GM23338 (cell line): ENCODE measurements at regions not wholly inside any gene's neighbourhood (a gene's known extent, or its start where the extent isn't known, plus 50 kb on each side); places are given as distances from the start of the nearest gene placed in this dataset.

Experiments used
- CTCF ChIP-seq, 2 experiments: fragments of 200-600 bp in 1 of 2; sonication (generic) in 1 of 2; conservative IDR thresholded peaks; 2 replicates each; pipeline versions ENCODE4 v1.5.1 to v1.6.1; 2016 to 2017; ENCODE audit warnings: antibody characterized with exemption in 2 of 2, low read depth in 2 of 2, mild to moderate bottlenecking in 2 of 2, moderate library complexity in 1 of 2
- EZH2 ChIP-seq: fragments of 200-600 bp; sonication (generic); IDR thresholded peaks from one replicate; pipeline ENCODE4 v1.8.0; 2017; ENCODE audit warnings: antibody characterized with exemption, mild to moderate bottlenecking, low read depth; ENCODE audit not compliant: unreplicated experiment
- EZH2phosphoT487 ChIP-seq: fragments of 200-600 bp; sonication (generic); IDR thresholded peaks from one replicate; pipeline ENCODE4 v1.8.1; 2018; ENCODE audit warnings: antibody characterized with exemption; ENCODE audit not compliant: unreplicated experiment
- JUNB ChIP-seq: IDR thresholded peaks from one replicate; pipeline ENCODE4 v1.6.1; 2016; ENCODE audit warnings: antibody characterized with exemption; ENCODE audit not compliant: unreplicated experiment
- NANOG ChIP-seq: IDR thresholded peaks from 2 replicates; pipeline ENCODE4 v1.6.1; 2016; ENCODE audit warnings: antibody characterized with exemption, borderline replicate concordance
- POLR2AphosphoS5 ChIP-seq: IDR thresholded peaks from 2 replicates; pipeline ENCODE4 v1.6.1; 2016; ENCODE audit warnings: antibody characterized with exemption, low read depth
- STAT1 ChIP-seq: IDR thresholded peaks from one replicate; pipeline ENCODE4 v1.6.1; 2016; ENCODE audit warnings: antibody characterized with exemption; ENCODE audit not compliant: unreplicated experiment
- ZNF331 ChIP-seq: fragments of 250-450 bp; sonication (Bioruptor Pico); IDR thresholded peaks from 2 replicates; pipeline ENCODE4 v1.5.0; 2020; ENCODE audit warnings: low read depth, mild to moderate bottlenecking, moderate library complexity
- TF ChIP-seq, protein P1 (sequence below): fragments of 250-450 bp; sonication (Bioruptor Pico); IDR thresholded peaks from 2 replicates; pipeline ENCODE4 v1.5.0; 2020; ENCODE audit warnings: mild to moderate bottlenecking, moderate library complexity
- TF ChIP-seq, protein P2 (sequence below): IDR thresholded peaks from one replicate; pipeline ENCODE4 v1.6.1; 2018; ENCODE audit warnings: antibody characterized with exemption; ENCODE audit not compliant: unreplicated experiment

GRCh38 chr7:35463751-35464150, 209.9 kb upstream of the TBX20 start (continued):
- TF ChIP-seq, protein P1, sequence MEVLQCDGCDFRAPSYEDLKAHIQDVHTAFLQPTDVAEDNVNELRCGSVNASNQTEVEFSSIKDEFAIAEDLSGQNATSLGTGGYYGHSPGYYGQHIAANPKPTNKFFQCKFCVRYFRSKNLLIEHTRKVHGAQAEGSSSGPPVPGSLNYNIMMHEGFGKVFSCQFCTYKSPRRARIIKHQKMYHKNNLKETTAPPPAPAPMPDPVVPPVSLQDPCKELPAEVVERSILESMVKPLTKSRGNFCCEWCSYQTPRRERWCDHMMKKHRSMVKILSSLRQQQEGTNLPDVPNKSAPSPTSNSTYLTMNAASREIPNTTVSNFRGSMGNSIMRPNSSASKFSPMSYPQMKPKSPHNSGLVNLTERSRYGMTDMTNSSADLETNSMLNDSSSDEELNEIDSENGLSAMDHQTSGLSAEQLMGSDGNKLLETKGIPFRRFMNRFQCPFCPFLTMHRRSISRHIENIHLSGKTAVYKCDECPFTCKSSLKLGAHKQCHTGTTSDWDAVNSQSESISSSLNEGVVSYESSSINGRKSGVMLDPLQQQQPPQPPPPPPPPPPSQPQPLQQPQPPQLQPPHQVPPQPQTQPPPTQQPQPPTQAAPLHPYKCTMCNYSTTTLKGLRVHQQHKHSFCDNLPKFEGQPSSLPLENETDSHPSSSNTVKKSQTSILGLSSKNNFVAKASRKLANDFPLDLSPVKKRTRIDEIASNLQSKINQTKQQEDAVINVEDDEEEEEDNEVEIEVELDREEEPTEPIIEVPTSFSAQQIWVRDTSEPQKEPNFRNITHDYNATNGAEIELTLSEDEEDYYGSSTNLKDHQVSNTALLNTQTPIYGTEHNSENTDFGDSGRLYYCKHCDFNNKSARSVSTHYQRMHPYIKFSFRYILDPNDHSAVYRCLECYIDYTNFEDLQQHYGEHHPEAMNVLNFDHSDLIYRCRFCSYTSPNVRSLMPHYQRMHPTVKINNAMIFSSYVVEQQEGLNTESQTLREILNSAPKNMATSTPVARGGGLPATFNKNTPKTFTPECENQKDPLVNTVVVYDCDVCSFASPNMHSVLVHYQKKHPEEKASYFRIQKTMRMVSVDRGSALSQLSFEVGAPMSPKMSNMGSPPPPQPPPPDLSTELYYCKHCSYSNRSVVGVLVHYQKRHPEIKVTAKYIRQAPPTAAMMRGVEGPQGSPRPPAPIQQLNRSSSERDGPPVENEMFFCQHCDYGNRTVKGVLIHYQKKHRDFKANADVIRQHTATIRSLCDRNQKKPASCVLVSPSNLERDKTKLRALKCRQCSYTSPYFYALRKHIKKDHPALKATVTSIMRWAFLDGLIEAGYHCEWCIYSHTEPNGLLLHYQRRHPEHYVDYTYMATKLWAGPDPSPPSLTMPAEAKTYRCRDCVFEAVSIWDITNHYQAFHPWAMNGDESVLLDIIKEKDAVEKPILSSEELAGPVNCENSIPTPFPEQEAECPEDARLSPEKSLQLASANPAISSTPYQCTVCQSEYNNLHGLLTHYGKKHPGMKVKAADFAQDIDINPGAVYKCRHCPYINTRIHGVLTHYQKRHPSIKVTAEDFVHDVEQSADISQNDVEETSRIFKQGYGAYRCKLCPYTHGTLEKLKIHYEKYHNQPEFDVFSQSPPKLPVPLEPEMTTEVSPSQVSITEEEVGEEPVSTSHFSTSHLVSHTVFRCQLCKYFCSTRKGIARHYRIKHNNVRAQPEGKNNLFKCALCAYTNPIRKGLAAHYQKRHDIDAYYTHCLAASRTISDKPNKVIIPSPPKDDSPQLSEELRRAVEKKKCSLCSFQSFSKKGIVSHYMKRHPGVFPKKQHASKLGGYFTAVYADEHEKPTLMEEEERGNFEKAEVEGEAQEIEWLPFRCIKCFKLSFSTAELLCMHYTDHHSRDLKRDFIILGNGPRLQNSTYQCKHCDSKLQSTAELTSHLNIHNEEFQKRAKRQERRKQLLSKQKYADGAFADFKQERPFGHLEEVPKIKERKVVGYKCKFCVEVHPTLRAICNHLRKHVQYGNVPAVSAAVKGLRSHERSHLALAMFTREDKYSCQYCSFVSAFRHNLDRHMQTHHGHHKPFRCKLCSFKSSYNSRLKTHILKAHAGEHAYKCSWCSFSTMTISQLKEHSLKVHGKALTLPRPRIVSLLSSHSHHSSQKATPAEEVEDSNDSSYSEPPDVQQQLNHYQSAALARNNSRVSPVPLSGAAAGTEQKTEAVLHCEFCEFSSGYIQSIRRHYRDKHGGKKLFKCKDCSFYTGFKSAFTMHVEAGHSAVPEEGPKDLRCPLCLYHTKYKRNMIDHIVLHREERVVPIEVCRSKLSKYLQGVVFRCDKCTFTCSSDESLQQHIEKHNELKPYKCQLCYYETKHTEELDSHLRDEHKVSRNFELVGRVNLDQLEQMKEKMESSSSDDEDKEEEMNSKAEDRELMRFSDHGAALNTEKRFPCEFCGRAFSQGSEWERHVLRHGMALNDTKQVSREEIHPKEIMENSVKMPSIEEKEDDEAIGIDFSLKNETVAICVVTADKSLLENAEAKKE (CRISPR knock-in tag) = no peak
- TF ChIP-seq EZH2phosphoT487 (no peak), JUNB (no peak), STAT1 (no peak), EZH2 (no peak), CTCF (conservative IDR thresholded peaks at IDR 0.05; ENCODE audit: low read depth in 2 of 2) (no peak), POLR2AphosphoS5 (no peak), ZNF331 (no peak), NANOG (no peak)
- TF ChIP-seq, protein P2, sequence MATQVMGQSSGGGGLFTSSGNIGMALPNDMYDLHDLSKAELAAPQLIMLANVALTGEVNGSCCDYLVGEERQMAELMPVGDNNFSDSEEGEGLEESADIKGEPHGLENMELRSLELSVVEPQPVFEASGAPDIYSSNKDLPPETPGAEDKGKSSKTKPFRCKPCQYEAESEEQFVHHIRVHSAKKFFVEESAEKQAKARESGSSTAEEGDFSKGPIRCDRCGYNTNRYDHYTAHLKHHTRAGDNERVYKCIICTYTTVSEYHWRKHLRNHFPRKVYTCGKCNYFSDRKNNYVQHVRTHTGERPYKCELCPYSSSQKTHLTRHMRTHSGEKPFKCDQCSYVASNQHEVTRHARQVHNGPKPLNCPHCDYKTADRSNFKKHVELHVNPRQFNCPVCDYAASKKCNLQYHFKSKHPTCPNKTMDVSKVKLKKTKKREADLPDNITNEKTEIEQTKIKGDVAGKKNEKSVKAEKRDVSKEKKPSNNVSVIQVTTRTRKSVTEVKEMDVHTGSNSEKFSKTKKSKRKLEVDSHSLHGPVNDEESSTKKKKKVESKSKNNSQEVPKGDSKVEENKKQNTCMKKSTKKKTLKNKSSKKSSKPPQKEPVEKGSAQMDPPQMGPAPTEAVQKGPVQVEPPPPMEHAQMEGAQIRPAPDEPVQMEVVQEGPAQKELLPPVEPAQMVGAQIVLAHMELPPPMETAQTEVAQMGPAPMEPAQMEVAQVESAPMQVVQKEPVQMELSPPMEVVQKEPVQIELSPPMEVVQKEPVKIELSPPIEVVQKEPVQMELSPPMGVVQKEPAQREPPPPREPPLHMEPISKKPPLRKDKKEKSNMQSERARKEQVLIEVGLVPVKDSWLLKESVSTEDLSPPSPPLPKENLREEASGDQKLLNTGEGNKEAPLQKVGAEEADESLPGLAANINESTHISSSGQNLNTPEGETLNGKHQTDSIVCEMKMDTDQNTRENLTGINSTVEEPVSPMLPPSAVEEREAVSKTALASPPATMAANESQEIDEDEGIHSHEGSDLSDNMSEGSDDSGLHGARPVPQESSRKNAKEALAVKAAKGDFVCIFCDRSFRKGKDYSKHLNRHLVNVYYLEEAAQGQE = no peak
